Right atrium auricular region (tissue), 2 donors: ENCODE measurements at regions not wholly inside any gene's neighbourhood (a gene's known extent, or its start where the extent isn't known, plus 50 kb on each side); places are given as distances from the start of the nearest gene placed in this dataset.
"Not testable (repeated sequence)": the region's sequence is repeated elsewhere in the genome, so short reads cannot be mapped to it uniquely, and the experiment has no call there.

Experiments used
- DNase-seq: peaks from one replicate; pipeline ENCODE4 v3.0.0-alpha.2; 2019; ENCODE audit warnings: low spot score
- H3K27ac ChIP-seq, 2 donors: fragments of 200-600 bp; sonication (generic); 1 replicate in 1 of 2; 2 replicates in 1 of 2; pipeline ENCODE4 v1.5.1; 2016 to 2019
- H3K27me3 ChIP-seq, 2 donors: fragments of 200-600 bp; sonication (generic); one replicate each; pipeline versions ENCODE4 v1.5.1 to v1.6.0; 2017 to 2019
- H3K36me3 ChIP-seq: fragments of 200-600 bp; sonication (generic); one replicate; pipeline ENCODE4 v1.5.1; 2016
- H3K4me1 ChIP-seq, 2 donors: fragments of 200-600 bp; sonication (generic); one replicate each; pipeline versions ENCODE4 v1.5.1 to v1.6.0; 2017 to 2019
- H3K4me3 ChIP-seq, 2 donors: fragments of 200-600 bp; sonication (generic); 1 replicate in 1 of 2; 2 replicates in 1 of 2; pipeline ENCODE4 v1.5.1; 2017 to 2019; ENCODE audit warnings: mild to moderate bottlenecking in 1 of 2, moderate library complexity in 1 of 2
- H3K9me3 ChIP-seq, 2 donors: fragments of 200-600 bp; sonication (generic); one replicate each; pipeline ENCODE4 v1.5.1; 2019
- CTCF ChIP-seq, 2 donors: fragments of 200-600 bp; sonication (generic); IDR thresholded peaks; one replicate each; pipeline ENCODE4 v1.5.1; 2019; ENCODE audit warnings: antibody characterized with exemption in 2 of 2

- not testable (repeated sequence) for H3K4me1 ChIP-seq, H3K36me3 ChIP-seq, H3K4me3 ChIP-seq, H3K27me3 ChIP-seq, DNase-seq, H3K27ac ChIP-seq
- peaks cover 0 to 24% of the 10 kb centered on the region in 2 donors for H3K9me3 ChIP-seq
Observed at GRCh38 chr6:71007298-71007697, 50.4 kb upstream of the B3GAT2 start.

- Histone ChIP-seq H3K36me3 (no peaks in the 10 kb centered on the region), H3K9me3 (no peaks in the 10 kb centered on the region), H3K4me1 (no peaks in the 10 kb centered on the region), H3K27ac (no peak overlapping the region), H3K27me3 (no peaks in the 10 kb centered on the region), H3K4me3 (no peak overlapping the region)
- no peak for DNase-seq
- no peak for TF ChIP-seq CTCF (IDR thresholded peaks at IDR 0.05)
Observed at GRCh38 chr6:71011871-71012371, 55.1 kb upstream of the B3GAT2 start.

- peak; percentile 50 to 85 for TF ChIP-seq CTCF (IDR thresholded peaks at IDR 0.05)
- Histone ChIP-seq H3K4me1 (no peaks in the 10 kb centered on the region), H3K36me3 (no peaks in the 10 kb centered on the region), H3K27ac (no peak overlapping the region), H3K9me3 (no peaks in the 10 kb centered on the region), H3K4me3 (no peak overlapping the region), H3K27me3 (no peaks in the 10 kb centered on the region)
- no peak for DNase-seq
Observed at GRCh38 chr6:71012866-71013469, 56.1 kb upstream of the B3GAT2 start.

GRCh38 chr6:71015392-71015791, 58.5 kb upstream of the B3GAT2 start:
- no peak for DNase-seq
- Histone ChIP-seq H3K9me3 (no peaks in the 10 kb centered on the region), H3K27ac (no peak overlapping the region), H3K4me3 (no peak overlapping the region), H3K36me3 (no peaks in the 10 kb centered on the region), H3K4me1 (no peaks in the 10 kb centered on the region), H3K27me3 (no peaks in the 10 kb centered on the region)
- TF ChIP-seq CTCF (IDR thresholded peaks at IDR 0.05): no peak

- Histone ChIP-seq H3K27me3 (no peaks in the 10 kb centered on the region), H3K4me3 (no peak overlapping the region), H3K27ac (no peak overlapping the region), H3K4me1 (no peaks in the 10 kb centered on the region), H3K9me3 (no peaks in the 10 kb centered on the region), H3K36me3 (no peaks in the 10 kb centered on the region)
- no peak for TF ChIP-seq CTCF (IDR thresholded peaks at IDR 0.05)
- no peak for DNase-seq
Observed at GRCh38 chr6:71028236-71028876, 71.5 kb upstream of the B3GAT2 start.

GRCh38 chr6:71028877-71029252, 72.0 kb upstream of the B3GAT2 start:
- H3K4me1 ChIP-seq: no peaks in the 10 kb centered on the region
- TF ChIP-seq CTCF (IDR thresholded peaks at IDR 0.05): no peak

More at GRCh38 chr6:71028877-71029252, 72.0 kb upstream of the B3GAT2 start:
- H3K4me3 ChIP-seq: no peak overlapping the region
- H3K36me3 ChIP-seq: no peaks in the 10 kb centered on the region
- H3K27me3 ChIP-seq: no peaks in the 10 kb centered on the region
- no peak for DNase-seq
- H3K27ac ChIP-seq: no peak overlapping the region
- no peaks in the 10 kb centered on the region for H3K9me3 ChIP-seq
